Thoracic aorta (tissue), 2 donors: ENCODE measurements at regions not wholly inside any gene's neighbourhood (a gene's known extent, or its start where the extent isn't known, plus 50 kb on each side); places are given as distances from the start of the nearest gene placed in this dataset.

ENCODE experiments used
- ATAC-seq: fragments of 150-250 bp; one replicate; pipeline ENCODE4 v1.8.0; 2017; ENCODE audit warnings: low read depth; ENCODE audit not compliant: insufficient number of reproducible peaks, low FRiP score
- DNase-seq: peaks from one replicate; pipeline ENCODE4 v3.0.0-alpha.2; 2020; ENCODE audit warnings: low spot score
- H3K27ac ChIP-seq, 2 donors: fragments of 200-600 bp; sonication (generic); 1 replicate in 1 of 2; 2 replicates in 1 of 2; pipeline ENCODE4 v1.5.1; 2016; ENCODE audit warnings: mild to moderate bottlenecking in 2 of 2, moderate library complexity in 2 of 2
- H3K27me3 ChIP-seq: fragments of 200-600 bp; sonication (generic); replicated peaks from 2 replicates; pipeline ENCODE4 v1.6.0; 2016; ENCODE audit warnings: mild to moderate bottlenecking; ENCODE audit not compliant: insufficient read depth
- H3K36me3 ChIP-seq: fragments of 200-600 bp; sonication (generic); one replicate; pipeline ENCODE4 v1.5.1; 2016
- H3K4me1 ChIP-seq, 2 donors: fragments of 200-600 bp; sonication (generic); 1 replicate in 1 of 2; 2 replicates in 1 of 2; pipeline versions ENCODE4 v1.5.1 to v1.6.0; 2016; ENCODE audit warnings: low read depth in 2 of 2, mild to moderate bottlenecking in 1 of 2; ENCODE audit not compliant: control insufficient read depth in 1 of 2
- H3K4me3 ChIP-seq: fragments of 200-600 bp; sonication (generic); 2 replicates; pipeline ENCODE4 v1.5.1; 2016; ENCODE audit warnings: mild to moderate bottlenecking
- H3K9me3 ChIP-seq: fragments of 200-600 bp; sonication (generic); 2 replicates; pipeline ENCODE4 v1.5.1; 2016
- CTCF ChIP-seq: fragments of 200-600 bp; sonication (generic); IDR thresholded peaks from one replicate; pipeline ENCODE4 v1.5.1; 2019; ENCODE audit warnings: antibody characterized with exemption

- ATAC-seq (no peak), DNase-seq (no peak)
- Histone ChIP-seq H3K4me1 (no peaks in the 10 kb centered on the region), H3K27ac (peak overlapping the region in 1 of 2 donors; percentile 14), H3K9me3 (no peaks in the 10 kb centered on the region), H3K27me3 (no peaks in the 10 kb centered on the region), H3K36me3 (no peaks in the 10 kb centered on the region), H3K4me3 (no peak overlapping the region)
- no peak for TF ChIP-seq CTCF
These were observed 265.1 kb downstream of the NFKBIZ start for GRCh38 chr3:102114264-102114979.

GRCh38 chr3:102122527-102122926 lies 273.2 kb downstream of the NFKBIZ start:
- no peak for ATAC-seq
- H3K4me3 ChIP-seq, result no peak overlapping the region
- TF ChIP-seq CTCF, result no peak
- no peak overlapping the region for H3K27ac ChIP-seq
- DNase-seq, result no peak
- no peaks in the 10 kb centered on the region for H3K27me3 ChIP-seq
- H3K4me1 ChIP-seq, result peaks cover 11 to 36% of the 10 kb centered on the region in 2 donors
- no peaks in the 10 kb centered on the region for H3K36me3 ChIP-seq
- peaks cover 6% of the 10 kb centered on the region for H3K9me3 ChIP-seq

GRCh38 chr3:102123590-102124190 lies 274.4 kb downstream of the NFKBIZ start:
- TF ChIP-seq CTCF, result no peak
- Histone ChIP-seq H3K4me1 (peaks cover 11 to 36% of the 10 kb centered on the region in 2 donors), H3K27ac (peak overlapping the region in 1 of 2 donors; percentile 69), H3K36me3 (no peaks in the 10 kb centered on the region), H3K9me3 (peaks cover 6% of the 10 kb centered on the region), H3K27me3 (no peaks in the 10 kb centered on the region), H3K4me3 (no peak overlapping the region)
- no peak for ATAC-seq
- DNase-seq, result no peak

- ATAC-seq (no peak), DNase-seq (no peak)
- no peak for TF ChIP-seq CTCF
- Histone ChIP-seq H3K4me3 (no peak overlapping the region), H3K27ac (peak overlapping the region; percentile 25 to 69), H3K4me1 (peaks cover 11 to 36% of the 10 kb centered on the region in 2 donors), H3K27me3 (no peaks in the 10 kb centered on the region), H3K36me3 (no peaks in the 10 kb centered on the region), H3K9me3 (peaks cover 6% of the 10 kb centered on the region)
These were observed 275.0 kb downstream of the NFKBIZ start for GRCh38 chr3:102124282-102124681.

GRCh38 chr3:102124704-102125103 lies 275.4 kb downstream of the NFKBIZ start:
- Histone ChIP-seq H3K27ac (peak overlapping the region; percentile 25 to 69), H3K4me3 (no peak overlapping the region), H3K4me1 (peaks cover 14 to 38% of the 10 kb centered on the region in 2 donors), H3K36me3 (no peaks in the 10 kb centered on the region), H3K9me3 (peaks cover 6% of the 10 kb centered on the region), H3K27me3 (no peaks in the 10 kb centered on the region)
- ATAC-seq (no peak), DNase-seq (no peak)
- no peak for TF ChIP-seq CTCF
